Endothelial cell (in vitro differentiated cells): ENCODE measurements at regions not wholly inside any gene's neighbourhood (a gene's known extent, or its start where the extent isn't known, plus 50 kb on each side); places are given as distances from the start of the nearest gene placed in this dataset.

Experiments
- DNase-seq: peaks from one replicate; pipeline ENCODE4 v3.0.0; 2021; ENCODE audit warnings: low spot score
- H3K27ac Mint-ChIP-seq: one replicate; pipeline ENCODE4 v1.8.0; 2021; ENCODE audit warnings: mixed read lengths, inconsistent platforms; ENCODE audit not compliant: unreplicated experiment
- H3K27me3 Mint-ChIP-seq: one replicate; pipeline ENCODE4 v1.8.0; 2021; ENCODE audit warnings: mild to moderate bottlenecking, moderate library complexity, mixed read lengths, inconsistent platforms; ENCODE audit not compliant: unreplicated experiment
- H3K36me3 Mint-ChIP-seq: one replicate; pipeline ENCODE4 v1.8.0; 2021; ENCODE audit warnings: mild to moderate bottlenecking, low read depth, mixed read lengths, inconsistent platforms; ENCODE audit not compliant: unreplicated experiment
- H3K4me1 Mint-ChIP-seq: one replicate; pipeline ENCODE4 v1.8.0; 2021; ENCODE audit warnings: mild to moderate bottlenecking, mixed read lengths, inconsistent platforms; ENCODE audit not compliant: unreplicated experiment
- H3K4me3 Mint-ChIP-seq: one replicate; pipeline ENCODE4 v1.8.0; 2021; ENCODE audit warnings: mild to moderate bottlenecking, mixed read lengths, inconsistent platforms; ENCODE audit not compliant: unreplicated experiment
- H3K9me3 Mint-ChIP-seq: one replicate; pipeline ENCODE4 v1.8.0; 2021; ENCODE audit warnings: mixed read lengths, inconsistent platforms; ENCODE audit not compliant: unreplicated experiment
- CTCF ChIP-seq: fragments of 200-600 bp; sonication (generic); IDR thresholded peaks from one replicate; pipeline ENCODE4 v1.5.0; 2021; ENCODE audit warnings: antibody characterized with exemption; ENCODE audit not compliant: unreplicated experiment

- H3K4me1 Mint-ChIP-seq, result no peaks in the 10 kb centered on the region
- H3K9me3 Mint-ChIP-seq, result no peaks in the 10 kb centered on the region
- no peak overlapping the region for H3K4me3 Mint-ChIP-seq
- no peaks in the 10 kb centered on the region for H3K36me3 Mint-ChIP-seq
- TF ChIP-seq CTCF, result no peak
- peaks cover 2% of the 10 kb centered on the region for H3K27me3 Mint-ChIP-seq
- no peak overlapping the region for H3K27ac Mint-ChIP-seq
- no peak for DNase-seq
These were observed 402.2 kb upstream of the WWC1 start for GRCh38 chr5:167889276-167889675.

GRCh38 chr5:167892352-167893115 lies 398.9 kb upstream of the WWC1 start:
- peaks cover 2% of the 10 kb centered on the region for H3K27me3 Mint-ChIP-seq
- no peaks in the 10 kb centered on the region for H3K9me3 Mint-ChIP-seq
- H3K27ac Mint-ChIP-seq, result no peak overlapping the region
- DNase-seq, result no peak
- H3K4me3 Mint-ChIP-seq, result no peak overlapping the region
- no peaks in the 10 kb centered on the region for H3K36me3 Mint-ChIP-seq
- TF ChIP-seq CTCF, result no peak
- no peaks in the 10 kb centered on the region for H3K4me1 Mint-ChIP-seq

GRCh38 chr5:167893271-167893670 lies 398.2 kb upstream of the WWC1 start:
- Mint-ChIP-seq H3K27me3 (peaks cover 2% of the 10 kb centered on the region), H3K36me3 (no peaks in the 10 kb centered on the region), H3K4me3 (no peak overlapping the region), H3K9me3 (no peaks in the 10 kb centered on the region), H3K4me1 (no peaks in the 10 kb centered on the region), H3K27ac (no peak overlapping the region)
- TF ChIP-seq CTCF, result no peak
- no peak for DNase-seq

- Mint-ChIP-seq H3K27ac (no peak overlapping the region), H3K9me3 (no peaks in the 10 kb centered on the region), H3K4me1 (no peaks in the 10 kb centered on the region), H3K4me3 (no peak overlapping the region), H3K27me3 (peaks cover 2% of the 10 kb centered on the region), H3K36me3 (no peaks in the 10 kb centered on the region)
- TF ChIP-seq CTCF, result no peak
- no peak for DNase-seq
These were observed 396.6 kb upstream of the WWC1 start for GRCh38 chr5:167894631-167895472.
